ENCODE measurements at regions not wholly inside any gene's neighbourhood (a gene's known extent, or its start where the extent isn't known, plus 50 kb on each side); places are given as distances from the start of the nearest gene placed in this dataset.

DNA sequence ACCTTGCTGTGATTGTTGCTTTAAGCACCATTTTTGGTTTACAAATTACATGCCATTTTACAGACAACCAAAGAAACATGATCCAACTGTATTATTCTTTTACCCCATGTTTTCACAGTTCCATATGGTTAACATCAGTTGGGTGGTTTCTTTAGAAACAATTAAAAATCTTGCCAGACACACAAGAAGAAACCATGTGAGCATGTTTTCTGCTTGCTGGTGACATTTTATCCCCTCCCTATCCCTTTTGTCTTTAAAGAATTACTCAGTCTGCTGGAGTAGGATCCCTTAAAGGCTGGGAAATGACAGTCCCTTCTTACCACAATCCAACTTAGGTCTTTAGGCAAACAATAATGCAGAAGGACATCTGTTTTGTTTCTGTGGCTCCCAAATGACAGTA is 121.8 kb upstream of the PLXNC1 start:
- TF ChIP-seq, protein P1, sequence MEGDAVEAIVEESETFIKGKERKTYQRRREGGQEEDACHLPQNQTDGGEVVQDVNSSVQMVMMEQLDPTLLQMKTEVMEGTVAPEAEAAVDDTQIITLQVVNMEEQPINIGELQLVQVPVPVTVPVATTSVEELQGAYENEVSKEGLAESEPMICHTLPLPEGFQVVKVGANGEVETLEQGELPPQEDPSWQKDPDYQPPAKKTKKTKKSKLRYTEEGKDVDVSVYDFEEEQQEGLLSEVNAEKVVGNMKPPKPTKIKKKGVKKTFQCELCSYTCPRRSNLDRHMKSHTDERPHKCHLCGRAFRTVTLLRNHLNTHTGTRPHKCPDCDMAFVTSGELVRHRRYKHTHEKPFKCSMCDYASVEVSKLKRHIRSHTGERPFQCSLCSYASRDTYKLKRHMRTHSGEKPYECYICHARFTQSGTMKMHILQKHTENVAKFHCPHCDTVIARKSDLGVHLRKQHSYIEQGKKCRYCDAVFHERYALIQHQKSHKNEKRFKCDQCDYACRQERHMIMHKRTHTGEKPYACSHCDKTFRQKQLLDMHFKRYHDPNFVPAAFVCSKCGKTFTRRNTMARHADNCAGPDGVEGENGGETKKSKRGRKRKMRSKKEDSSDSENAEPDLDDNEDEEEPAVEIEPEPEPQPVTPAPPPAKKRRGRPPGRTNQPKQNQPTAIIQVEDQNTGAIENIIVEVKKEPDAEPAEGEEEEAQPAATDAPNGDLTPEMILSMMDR (IDR thresholded peaks at IDR 0.05; ENCODE audit: poor library complexity), result no peak
- TF ChIP-seq EZH2phosphoT487 (IDR thresholded peaks at IDR 0.05; ENCODE audit: low read depth, severe bottlenecking, unreplicated experiment), result no peak

All from hepatocyte (in vitro differentiated cells).